Cardiac muscle cell (in vitro differentiated cells and primary cell): ENCODE measurements at regions not wholly inside any gene's neighbourhood (a gene's known extent, or its start where the extent isn't known, plus 50 kb on each side); places are given as distances from the start of the nearest gene placed in this dataset.
A peak's percentile ranks its signal among the peaks of the same experiment; 100 is the strongest.

Experiments used
- DNase-seq, 2 donors: peaks; one replicate each; pipeline versions ENCODE4 v3.0.0 to v3.0.0-alpha.2; 2010 to 2017; ENCODE audit warnings: low read depth in 1 of 2, low spot score in 1 of 2
- H3K27ac ChIP-seq: fragments of 200-600 bp; sonication (generic); 2 replicates; pipeline ENCODE4 v1.5.1; 2016
- H3K27me3 ChIP-seq: fragments of 200-600 bp; sonication (generic); 2 replicates; pipeline ENCODE4 v1.6.0; 2016; ENCODE audit warnings: control low read depth
- H3K36me3 ChIP-seq: fragments of 200-600 bp; sonication (generic); 2 replicates; pipeline ENCODE4 v1.5.1; 2016; ENCODE audit warnings: control low read depth
- H3K4me1 ChIP-seq: fragments of 200-600 bp; sonication (generic); 2 replicates; pipeline ENCODE4 v1.8.1; 2017; ENCODE audit warnings: low read depth, mild to moderate bottlenecking, mixed run types
- H3K4me3 ChIP-seq: fragments of 200-600 bp; sonication (generic); 2 replicates; pipeline ENCODE4 v1.5.1; 2016; ENCODE audit warnings: mild to moderate bottlenecking
- H3K9me3 ChIP-seq: fragments of 200-600 bp; sonication (generic); 2 replicates; pipeline ENCODE4 v1.5.1; 2017; ENCODE audit warnings: low read depth, mild to moderate bottlenecking, control low read depth
- CTCF ChIP-seq: IDR thresholded peaks from 2 replicates; pipeline ENCODE4 v1.5.1; 2012; ENCODE audit warnings: low read depth, mild to moderate bottlenecking, low read length

DNA sequence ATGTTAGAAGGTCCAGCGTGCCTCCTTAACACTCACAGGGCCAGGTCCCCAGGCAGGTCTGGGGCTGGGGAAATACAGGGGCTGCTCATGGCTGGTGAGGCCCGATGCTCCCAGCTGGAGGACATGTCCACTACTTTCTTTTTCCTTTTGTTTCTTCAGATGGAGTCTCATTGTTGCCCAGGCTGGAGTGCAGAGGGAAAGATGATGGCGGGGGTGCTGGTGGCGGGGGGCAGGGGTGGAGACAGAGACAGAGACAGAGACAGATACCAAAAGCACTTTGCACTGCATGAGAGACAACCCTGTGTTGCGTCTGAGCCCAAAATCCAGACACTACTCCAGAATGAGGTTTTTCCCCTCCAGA, 211.0 kb downstream of the SH3BP4 start:
- TF ChIP-seq CTCF = no peak
- Histone ChIP-seq H3K4me3 (no peak overlapping the region), H3K27ac (no peak overlapping the region), H3K27me3 (no peaks in the 10 kb centered on the region), H3K9me3 (no peaks in the 10 kb centered on the region), H3K36me3 (no peaks in the 10 kb centered on the region), H3K4me1 (no peaks in the 10 kb centered on the region)
- no peak for DNase-seq

- H3K27me3 ChIP-seq = no peaks in the 10 kb centered on the region
- no peaks in the 10 kb centered on the region for H3K9me3 ChIP-seq
- H3K4me1 ChIP-seq = no peaks in the 10 kb centered on the region
- H3K36me3 ChIP-seq = no peaks in the 10 kb centered on the region
- H3K27ac ChIP-seq = no peak overlapping the region
- TF ChIP-seq CTCF = no peak
- H3K4me3 ChIP-seq = no peak overlapping the region
- no peak for DNase-seq
Observed at GRCh38 chr2:235165136-235165535, 213.3 kb downstream of the SH3BP4 start.

DNA sequence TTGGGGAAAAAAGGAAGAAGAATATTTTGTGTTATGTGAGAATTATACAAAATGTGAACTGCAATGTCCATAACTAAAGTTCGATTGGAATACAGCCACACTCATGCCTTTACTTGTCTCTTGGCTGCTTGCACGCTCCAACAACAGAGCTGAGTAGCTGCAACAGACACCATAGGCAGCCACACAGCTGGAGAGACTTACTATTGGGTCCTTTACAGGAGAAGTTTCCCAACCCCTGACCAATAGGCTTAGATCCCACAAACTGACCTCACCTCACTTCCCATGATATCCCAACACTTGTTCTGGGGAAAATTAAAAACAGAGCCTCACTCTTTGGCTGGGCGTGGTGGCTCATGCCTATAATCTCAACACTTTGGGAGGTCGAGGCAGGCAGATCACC, 213.8 kb downstream of the SH3BP4 start:
- Histone ChIP-seq H3K36me3 (no peaks in the 10 kb centered on the region), H3K4me3 (no peak overlapping the region), H3K27ac (no peak overlapping the region), H3K9me3 (no peaks in the 10 kb centered on the region), H3K4me1 (no peaks in the 10 kb centered on the region), H3K27me3 (no peaks in the 10 kb centered on the region)
- no peak for TF ChIP-seq CTCF
- DNase-seq = no peak

DNA sequence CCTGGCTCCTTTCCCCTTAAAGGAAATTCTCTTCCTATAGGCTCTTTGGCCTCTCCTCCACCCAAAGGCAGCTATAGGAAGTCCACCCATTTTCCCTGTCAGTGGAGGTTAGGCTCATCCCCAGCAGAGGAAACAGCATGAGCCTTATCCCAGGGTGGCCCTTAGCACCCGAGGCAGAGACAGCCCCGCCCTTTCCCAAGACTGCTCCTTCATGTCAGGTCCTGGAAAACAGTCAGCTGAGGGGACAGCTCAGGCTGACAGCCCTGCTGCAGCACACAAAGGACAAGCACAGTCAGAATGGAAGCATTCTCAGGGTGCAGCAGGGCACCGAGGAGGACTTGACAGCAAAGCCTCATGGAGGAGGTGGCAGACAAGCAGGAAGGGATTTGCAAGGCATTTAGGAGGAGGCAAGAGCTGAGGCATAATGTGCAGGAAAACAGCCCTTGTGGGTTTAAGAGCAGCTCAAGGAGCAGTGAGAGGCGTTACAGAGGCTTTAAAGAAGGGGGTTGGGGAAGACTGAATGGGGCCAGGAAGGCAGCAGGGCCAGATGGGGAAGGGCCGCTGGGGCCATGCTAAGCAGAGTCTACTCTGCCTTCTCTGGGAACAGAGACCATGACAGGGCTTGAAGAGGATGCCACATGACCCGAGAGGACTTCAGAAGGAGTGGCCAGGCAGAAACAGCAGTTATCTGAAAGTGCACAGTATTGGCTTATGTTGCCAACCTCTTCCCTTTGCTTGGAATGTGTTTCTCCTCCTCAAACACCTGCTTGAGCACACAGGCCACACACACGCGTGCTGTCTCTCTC, 216.6 kb downstream of the SH3BP4 start:
- no peak for DNase-seq
- no peaks in the 10 kb centered on the region for H3K36me3 ChIP-seq
- H3K9me3 ChIP-seq = no peaks in the 10 kb centered on the region
- no peak for TF ChIP-seq CTCF
- no peak overlapping the region for H3K27ac ChIP-seq
- no peak overlapping the region for H3K4me3 ChIP-seq
- H3K27me3 ChIP-seq = no peaks in the 10 kb centered on the region
- H3K4me1 ChIP-seq = no peaks in the 10 kb centered on the region

DNA sequence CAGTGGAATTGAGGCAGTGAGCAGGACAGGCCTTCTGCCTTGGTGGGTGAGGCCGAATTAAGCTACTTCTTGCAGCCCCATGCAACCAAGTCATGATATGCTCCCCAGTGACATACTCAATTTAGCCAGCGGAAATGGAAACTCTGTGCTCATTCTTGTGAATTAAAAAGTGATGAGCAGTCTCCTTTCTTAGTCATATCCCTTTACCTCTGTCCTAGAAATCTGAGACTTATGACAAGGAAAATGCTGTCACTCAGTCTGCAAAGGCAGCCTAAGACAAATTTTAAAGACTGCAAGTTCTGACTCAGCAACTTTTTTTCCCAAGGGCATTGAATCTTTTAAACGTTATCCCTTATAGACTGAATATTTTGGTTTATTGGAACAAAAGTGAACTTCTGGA, 218.2 kb downstream of the SH3BP4 start:
- no peak overlapping the region for H3K27ac ChIP-seq
- no peaks in the 10 kb centered on the region for H3K4me1 ChIP-seq
- H3K36me3 ChIP-seq = no peaks in the 10 kb centered on the region
- TF ChIP-seq CTCF = no peak
- H3K4me3 ChIP-seq = no peak overlapping the region
- no peaks in the 10 kb centered on the region for H3K9me3 ChIP-seq
- H3K27me3 ChIP-seq = no peaks in the 10 kb centered on the region
- DNase-seq = peak in 1 of 2 donors; percentile 65
